GM18861 (cell line): ENCODE measurements at regions not wholly inside any gene's neighbourhood (a gene's known extent, or its start where the extent isn't known, plus 50 kb on each side); places are given as distances from the start of the nearest gene placed in this dataset.
"Not testable (repeated sequence)": the region's sequence is repeated elsewhere in the genome, so short reads cannot be mapped to it uniquely, and the experiment has no call there.

ENCODE experiments used
- ATAC-seq: cut with Tn5 transposase; IDR thresholded peaks from one replicate; pipeline ENCODE4 v1.9.1; 2021; ENCODE audit not compliant: unreplicated experiment

DNA sequence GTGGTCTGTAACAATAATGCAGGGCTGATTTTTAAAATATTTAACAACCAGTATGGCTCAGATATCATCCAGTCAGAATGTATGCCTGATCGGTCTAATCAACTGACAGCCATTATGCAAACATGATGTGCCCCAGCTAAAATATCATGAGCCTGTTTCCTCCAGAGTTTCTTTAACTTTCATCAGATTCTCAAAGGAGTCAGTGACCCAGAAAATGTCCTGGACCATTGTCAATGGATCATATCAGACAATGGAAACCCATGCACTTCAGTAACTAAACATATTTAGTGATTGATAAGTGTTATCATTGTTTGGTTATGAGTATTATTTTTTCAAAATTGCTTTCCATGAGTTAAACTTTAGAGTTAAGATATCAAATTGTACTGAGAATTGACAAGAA is 173.5 kb downstream of the LMBRD1 start:
- no peak for ATAC-seq

DNA sequence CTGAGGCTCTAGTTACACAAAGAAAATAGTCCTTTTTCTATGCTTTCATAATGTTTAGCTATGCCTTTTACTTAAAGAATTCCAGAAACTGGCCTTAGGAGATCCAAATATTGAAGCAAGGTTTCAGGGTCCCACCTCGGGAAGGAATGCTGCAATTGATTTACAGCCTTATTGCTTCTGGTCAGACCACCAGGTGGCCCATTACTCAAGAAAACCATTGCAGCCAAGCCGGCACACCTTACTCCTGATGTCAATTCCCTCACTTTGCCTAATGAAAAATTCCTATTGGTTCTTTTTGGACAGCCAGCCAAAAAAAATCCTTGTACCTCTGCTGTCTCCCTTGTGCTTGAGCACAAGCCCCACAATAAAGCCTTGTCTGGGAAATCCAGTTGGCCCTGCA is 173.9 kb downstream of the LMBRD1 start:
- ATAC-seq = no peak

DNA sequence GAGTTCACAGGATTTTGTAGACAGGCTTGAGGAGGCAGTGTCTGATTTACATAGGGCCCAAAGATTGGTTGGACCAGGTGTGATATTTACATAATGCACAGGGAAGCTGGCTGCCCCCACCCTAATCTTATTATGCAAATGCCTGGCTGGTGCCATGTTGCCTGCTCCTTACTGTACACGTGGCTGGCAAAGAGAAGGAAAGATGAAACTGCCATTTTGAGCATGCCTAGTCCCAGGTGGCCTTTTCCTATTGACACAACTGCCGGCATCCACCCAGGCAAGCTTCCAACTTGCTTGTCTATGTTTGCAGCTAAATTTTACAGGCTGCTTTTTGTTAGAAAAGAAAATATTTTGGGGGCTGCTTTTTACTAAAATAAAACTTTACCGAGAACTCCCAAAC is 174.6 kb downstream of the LMBRD1 start:
- ATAC-seq = no peak

DNA sequence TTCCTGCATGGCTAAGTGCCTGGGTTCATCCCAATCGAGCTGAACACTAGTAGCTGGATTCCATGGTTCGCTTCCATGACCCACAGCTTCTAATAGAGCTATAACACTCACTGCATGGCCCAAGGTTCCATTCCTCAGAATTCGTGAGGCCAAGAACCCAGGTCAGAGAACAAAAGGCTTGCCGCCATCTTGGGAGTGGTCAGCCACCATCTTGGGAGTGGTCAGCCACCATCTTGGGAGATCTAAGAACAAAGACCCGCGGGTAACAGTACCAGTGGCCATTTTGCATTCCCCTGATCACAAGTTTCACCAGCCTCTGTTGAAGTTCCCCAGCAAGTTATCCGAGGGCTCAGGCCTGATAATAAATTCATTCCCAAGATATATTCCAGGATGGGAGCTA is 179.6 kb downstream of the LMBRD1 start:
- no peak for ATAC-seq

DNA sequence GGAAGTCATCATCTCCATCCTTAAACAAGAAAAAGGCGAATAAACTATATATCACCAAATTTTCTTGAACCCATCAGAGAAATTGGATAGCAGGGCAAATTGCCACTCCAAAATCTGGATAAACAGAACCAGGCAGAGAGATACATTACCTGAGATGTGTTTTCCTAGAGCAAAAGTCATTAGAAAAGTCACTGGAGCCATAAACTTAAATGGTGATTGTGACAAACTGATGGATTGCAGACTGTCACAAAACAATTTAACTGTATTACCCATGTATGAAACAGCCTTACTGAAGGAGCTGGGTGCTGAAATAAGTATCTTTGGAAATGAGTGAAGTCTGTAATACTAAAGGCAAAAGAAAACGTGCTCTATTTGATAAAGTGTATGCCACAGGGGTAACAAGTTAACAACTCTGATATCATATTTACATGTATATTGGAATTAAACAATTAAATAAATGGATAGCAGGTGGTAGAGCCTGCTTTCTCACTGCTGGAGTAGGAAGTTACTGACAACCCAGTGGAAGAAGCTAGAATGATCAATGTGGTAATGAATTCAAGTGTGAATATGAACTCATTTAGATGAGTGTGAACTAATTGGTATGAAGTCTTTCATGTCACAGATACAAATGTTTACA is 186.9 kb downstream of the LMBRD1 start:
- no peak for ATAC-seq

DNA sequence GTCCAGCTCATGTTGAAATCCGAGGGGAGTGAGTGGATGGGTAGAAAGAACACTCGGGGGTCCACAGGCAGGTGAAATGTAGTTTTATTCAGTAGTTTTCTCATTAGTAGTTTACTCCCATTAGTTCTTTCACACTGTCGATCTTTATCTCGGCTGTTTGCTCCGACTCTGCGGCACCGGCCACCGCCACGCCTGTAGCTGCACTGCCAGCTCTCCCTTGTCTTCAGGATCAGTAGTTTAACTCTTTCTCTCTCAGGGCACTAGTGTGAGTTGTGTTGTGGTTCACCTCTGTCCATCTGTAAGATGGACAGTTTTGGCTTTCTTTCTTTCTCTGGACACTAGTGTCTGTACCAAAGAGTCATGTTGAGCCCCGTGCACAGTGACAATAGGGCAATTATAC is 195.7 kb downstream of the LMBRD1 start:
- no peak for ATAC-seq

DNA sequence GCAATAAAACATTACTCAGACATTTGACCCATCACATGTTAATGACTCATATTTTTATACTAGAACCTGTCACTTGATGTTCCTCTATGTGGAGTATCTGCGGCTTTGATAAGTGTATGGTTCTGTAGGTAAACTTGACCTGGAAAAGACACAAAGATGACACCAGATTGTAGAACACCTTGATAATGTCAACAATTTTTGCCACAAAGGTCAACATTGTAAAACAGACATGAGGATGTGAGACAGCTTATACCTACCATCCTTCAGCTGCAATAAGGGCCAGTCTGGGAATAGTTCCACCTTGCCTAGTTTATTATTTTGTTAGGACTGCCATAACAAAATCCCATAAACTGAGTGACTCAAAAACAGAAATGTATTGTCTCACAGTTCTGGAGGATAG is 202.4 kb downstream of the LMBRD1 start:
- no peak for ATAC-seq

DNA sequence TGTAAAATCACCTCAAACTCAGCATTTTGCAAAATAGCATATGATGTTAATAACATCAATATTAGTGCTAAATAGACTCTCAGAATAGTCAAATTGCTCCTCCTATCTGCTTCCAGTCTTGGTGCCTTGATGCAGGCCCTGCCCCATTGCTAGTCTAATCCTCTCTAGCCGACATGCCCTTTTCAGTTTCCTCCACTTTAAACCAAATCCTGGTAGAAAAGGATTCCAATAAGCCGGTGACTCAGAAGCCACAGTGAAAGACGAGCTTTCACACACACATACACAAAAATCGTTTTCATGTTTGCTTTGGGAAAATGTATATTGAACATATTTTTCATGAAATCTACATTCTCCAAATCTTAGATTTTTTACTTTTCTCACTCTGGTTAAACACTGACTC is 203.1 kb downstream of the LMBRD1 start:
- ATAC-seq = no peak

DNA sequence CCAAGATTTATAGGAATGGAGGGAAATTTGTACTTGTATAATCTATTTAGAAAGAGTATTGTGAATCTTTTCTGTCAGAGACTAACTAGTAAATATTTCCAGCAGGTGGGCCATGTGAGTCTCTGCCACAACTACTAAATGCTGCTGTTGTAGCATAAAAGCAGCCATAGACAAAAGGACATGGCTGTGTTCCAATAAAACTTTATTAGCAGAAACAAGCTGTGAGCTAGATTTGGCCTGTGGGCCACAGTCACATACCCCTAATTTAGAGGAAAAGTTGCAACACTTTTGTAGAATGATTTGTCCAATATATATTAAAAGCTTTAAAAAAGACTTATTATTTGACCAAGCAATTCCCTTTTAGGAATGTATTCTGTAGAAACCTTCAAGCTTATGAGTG is 207.2 kb downstream of the LMBRD1 start:
- ATAC-seq = no peak

DNA sequence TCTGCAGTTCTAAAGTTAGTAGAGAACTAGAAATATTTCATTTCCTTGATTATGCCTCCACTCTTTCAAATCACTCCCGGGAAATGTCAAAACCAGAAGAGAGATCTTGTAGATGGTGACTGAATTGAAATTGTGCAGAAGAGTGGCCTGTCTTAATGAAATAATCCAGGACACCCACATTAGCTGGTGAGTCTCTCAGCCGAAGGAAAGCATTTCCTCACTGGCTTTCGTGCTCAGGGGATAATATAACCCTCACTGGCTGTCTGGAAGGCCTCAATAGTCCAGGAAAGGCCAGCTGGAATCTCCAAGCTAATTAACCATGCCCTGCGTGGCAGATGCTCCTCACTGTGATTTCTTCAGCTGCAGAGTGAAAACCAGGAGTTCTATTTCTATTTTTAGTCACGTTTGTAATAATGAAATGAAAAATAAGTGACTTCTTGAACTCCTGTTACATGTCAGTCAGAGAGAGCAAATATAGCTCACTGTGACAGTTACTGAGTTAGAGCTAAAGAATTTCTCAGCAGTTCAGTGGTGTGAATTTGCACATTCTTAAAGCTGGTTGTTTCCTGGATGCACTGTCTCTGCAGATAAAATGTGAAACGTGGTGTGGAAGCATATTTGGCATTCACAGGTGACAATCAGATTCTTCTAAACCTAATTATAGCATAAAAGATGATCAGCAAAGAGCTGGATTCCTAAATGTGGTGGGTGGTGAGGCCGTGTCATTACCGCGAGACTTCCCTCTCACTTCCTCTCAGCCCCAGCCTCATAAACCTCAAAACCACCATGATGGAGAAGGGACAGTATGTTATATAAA is 211.7 kb downstream of the LMBRD1 start:
- peak; percentile 87 for ATAC-seq

DNA sequence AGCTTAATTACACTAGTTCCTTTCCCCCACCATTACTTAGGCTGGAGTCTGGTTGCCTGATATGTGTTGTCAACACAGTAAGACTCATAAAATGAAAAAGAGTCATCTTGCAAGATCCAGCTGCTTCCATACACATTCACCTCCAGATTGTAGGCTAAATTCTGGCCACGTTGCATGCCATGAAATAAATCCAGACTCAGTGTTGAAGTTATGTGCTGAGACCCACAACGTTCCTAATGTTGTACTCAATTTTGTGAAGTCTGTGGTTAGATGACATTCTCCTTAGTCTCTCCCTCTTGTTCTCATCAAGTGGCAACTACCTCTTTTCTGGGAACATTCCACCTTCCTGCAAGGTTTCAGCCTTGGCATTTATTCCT is 212.3 kb downstream of the LMBRD1 start:
- no peak for ATAC-seq

DNA sequence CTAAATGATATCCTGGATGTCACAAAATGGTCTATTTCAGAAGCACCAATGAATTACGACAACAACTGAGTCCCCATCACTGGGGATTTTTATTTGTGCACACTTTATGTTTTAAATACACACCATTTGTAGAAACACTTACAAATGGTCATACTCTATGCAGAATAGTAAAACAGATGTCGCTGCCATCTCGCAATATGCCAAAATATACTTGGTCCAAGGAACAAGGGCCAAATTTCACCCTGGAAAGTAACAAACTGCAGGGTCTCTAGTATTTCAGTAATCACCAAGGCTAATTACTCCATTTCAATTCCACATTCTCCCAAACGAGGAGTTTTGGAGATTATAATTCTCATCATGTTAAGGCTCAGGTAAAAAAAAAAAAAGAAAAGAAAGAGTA is 215.2 kb downstream of the LMBRD1 start:
- no peak for ATAC-seq

DNA sequence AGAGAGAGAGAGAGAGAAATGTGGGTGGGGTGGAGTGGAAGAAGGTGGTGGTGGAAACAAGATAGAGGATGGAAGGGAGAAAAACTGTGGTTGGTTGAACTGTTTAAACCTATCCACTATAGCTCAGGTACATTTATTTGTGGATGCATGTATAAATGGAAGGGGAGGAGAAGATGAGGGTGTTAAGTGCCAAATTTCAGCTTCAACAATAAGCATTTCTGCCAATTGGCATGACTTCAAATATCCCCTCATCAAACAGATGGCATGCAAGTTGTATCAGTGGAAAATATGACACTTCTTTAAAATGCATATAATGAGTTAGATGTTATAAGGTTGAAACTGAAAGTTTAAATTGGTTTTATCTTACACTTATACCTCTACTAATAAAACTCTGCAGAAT is 216.1 kb downstream of the LMBRD1 start:
- no peak for ATAC-seq

DNA sequence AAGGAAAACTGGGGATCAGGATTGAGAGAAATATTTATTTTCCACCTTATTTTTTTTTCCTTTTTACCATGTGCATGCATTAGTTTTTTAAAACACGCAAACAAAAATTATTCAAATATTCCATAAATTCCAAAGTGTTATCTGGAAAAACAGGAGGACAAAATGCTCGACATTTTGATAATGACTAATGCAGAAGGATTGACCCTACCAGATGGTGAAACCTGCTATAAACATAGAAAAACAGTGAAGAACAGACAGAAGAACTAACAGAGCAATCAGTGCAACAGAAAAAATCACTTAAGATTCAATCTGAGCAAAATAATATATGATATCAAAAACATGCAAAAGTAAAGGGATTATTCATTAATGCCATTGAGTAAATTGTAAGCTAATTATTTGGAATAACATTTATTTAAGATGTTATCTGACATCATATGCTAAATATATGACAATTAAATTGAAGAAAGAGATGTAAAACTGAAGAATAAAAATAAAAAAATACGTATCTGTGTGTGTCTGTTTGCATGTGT is 218.4 kb downstream of the LMBRD1 start:
- ATAC-seq = no peak

DNA sequence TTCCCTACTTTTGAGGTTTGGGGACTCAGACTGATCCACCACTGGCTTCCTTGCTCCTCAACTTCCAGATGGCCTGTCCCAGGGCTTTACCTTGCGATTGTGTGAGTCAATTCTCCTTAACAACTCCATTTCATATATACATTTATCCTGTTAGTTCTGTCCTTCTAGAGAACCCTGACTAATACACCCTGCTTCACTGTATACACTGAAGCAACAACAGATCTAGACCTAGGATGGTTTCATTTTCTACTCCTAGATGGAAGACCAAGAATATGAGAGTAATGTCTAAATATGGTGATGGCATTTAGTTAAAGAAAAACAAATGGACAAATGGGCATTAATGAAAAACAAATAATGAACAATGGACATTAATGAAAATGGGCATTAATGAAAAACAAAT is 225.6 kb downstream of the LMBRD1 start:
- ATAC-seq = no peak

DNA sequence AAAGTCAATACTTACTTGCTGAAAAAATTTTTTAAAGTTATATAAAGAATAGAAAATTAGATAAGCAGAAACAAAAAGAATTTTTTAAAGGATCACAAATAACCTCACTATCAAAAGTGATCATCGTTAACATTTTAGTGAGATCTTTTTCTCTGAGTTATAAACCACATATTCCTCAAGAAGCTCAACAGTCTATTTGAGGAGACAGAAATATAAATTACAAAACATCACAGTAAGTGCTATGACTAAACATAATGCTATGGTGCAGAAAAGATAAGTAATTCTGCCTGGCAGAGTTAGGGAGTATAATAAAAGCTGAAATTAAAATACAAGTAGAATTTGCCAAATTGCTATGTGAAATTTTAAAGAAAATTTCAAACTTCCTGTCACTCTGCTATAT is 226.7 kb downstream of the LMBRD1 start:
- ATAC-seq = no peak

DNA sequence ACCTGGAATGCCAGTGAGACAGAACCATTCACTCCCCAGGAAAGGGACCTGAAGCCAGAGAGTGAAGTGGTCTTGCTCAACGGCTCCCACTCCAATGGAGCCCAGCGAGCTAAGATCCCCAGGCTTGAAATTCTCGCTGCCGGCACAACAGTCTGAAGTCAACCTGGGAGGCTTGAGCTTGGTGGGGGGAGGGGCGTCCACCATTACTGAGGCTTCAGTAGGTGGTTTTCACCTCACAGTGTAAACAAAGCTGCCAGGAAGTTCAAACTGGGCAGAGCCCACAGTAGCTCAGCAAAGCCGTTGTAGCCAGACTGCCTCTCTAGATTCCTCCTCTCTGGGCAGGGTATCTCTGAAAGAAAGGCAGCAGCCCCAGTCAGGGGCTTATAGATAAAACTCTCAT is 236.2 kb downstream of the LMBRD1 start:
- not testable (repeated sequence) for ATAC-seq

DNA sequence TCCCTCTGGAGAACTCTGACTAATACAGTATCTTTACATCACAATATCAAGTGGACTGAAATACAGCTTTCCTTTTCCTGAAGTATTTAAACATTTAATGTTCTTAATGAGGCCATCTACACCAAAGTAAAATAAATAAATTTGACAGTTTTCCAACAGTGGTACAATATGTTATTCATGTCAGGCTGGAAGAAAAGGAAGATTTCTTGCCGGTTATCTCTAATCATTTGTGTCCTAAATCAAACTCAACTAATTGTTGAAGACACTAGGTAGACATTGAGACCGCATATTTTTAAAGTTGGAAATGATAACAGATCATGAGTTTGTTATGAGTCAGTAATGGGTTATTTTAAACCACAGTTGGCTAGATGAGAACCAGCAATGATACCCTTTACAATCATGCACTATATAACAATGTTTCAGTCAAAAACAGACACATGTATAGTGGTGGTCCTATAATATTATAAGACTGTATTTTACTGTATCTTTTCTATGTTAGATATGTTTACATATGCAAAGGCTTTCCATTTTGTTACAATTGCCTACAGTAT is 241.6 kb downstream of the LMBRD1 start:
- no peak for ATAC-seq

DNA sequence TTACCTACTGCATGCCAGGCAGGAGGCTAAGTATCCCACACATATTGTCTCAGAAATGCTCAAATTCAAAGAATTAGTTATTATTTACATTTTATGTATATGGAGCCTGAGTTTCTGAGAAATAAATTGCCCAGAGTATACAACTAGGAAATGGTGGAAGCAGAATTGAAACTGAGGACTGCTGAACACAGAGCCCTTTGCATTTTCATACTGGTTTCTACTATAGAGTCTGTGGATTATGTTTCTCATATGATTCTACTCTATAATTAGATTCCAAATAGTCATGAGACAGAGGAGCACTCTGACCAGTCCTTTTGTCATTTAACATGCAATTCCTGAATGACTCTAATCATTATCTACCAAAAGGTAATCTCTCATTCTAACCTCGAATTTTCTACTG is 254.3 kb downstream of the LMBRD1 start:
- ATAC-seq = no peak

DNA sequence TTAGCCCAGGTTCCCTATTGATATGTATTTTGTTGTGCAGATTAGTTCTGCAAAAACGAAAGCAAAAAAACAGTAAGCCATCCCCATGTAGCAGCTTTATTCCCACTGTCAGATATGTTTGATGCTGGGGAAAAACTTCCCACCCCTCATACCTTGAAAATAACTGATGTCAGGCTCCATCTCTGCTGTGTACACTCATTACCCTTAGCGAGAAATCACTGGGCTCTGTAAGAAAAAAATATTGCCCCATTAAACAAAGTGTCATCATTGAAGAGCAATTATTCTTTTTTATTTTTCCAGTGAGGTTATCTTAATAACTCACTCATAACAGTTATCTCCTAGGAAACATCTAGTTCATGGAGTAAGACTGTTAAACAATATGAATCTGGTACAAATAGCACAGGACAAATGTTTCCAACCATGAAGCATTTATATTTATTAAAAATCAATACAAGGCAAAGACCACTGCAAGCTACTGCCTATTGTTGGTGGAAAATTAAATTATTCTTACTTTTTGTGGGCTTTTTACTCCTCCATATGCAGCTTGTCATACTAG is 268.8 kb downstream of the LMBRD1 start:
- no peak for ATAC-seq

DNA sequence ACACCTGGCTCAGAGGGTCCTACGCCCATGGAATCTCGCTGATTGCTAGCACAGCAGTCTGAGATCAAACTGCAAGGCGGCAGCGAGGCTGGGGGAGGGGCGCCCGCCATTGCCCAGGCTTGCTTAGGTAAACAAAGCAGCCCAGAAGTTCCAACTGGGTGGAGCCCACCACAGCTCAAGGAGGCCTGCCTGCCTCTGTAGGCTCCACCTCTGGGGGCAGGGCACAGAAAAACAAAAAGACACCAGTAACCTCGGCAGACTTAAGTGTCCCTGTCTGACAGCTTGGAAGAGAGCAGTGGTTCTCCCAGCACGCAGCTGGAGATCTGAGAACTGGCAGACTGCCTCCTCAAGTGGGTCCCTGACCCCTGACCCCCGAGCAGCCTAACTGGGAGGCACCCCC is 281.3 kb downstream of the LMBRD1 start:
- not testable (repeated sequence) for ATAC-seq

DNA sequence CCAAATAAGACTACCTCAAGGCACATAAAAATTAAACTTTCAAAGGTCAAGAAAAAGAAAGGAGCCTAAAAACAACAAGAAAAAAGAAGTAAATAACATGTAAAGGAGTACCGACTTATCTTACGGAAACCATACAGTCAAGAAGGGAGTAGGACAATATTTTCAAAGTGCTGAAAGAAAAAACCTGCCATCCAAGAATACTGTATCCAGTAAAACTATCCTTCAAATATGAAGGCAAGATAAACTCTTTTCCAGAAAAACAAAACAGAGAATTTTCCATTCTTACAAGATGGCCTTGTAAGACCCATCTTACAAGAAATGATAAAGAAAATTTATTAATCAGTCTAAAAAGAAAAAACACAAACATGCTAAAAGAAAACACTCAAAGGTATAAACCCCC is 302.2 kb downstream of the LMBRD1 start:
- no peak for ATAC-seq
